ENCODE measurements at regions not wholly inside any gene's neighbourhood (a gene's known extent, or its start where the extent isn't known, plus 50 kb on each side); places are given as distances from the start of the nearest gene placed in this dataset.

- no peak for TF ChIP-seq RAD21 (IDR thresholded peaks at IDR 0.05; ENCODE audit: low read depth)
- TF ChIP-seq EGR1 (IDR thresholded peaks at IDR 0.05) = no peak
- TF ChIP-seq TAF1 (IDR thresholded peaks at IDR 0.05; ENCODE audit: low read depth) = no peak
- no peak for TF ChIP-seq YY1 (IDR thresholded peaks at IDR 0.05; ENCODE audit: low read depth)
- no peak for TF ChIP-seq REST (IDR thresholded peaks at IDR 0.05; ENCODE audit: low read depth)
- TF ChIP-seq EP300 (IDR thresholded peaks at IDR 0.05; ENCODE audit: borderline replicate concordance) = no peak
- no peak for TF ChIP-seq CREB1 (IDR thresholded peaks at IDR 0.05; ENCODE audit: low read depth)
- TF ChIP-seq NFIC (IDR thresholded peaks at IDR 0.05) = no peak
- TF ChIP-seq FOXM1 (IDR thresholded peaks at IDR 0.05; ENCODE audit: borderline replicate concordance, low read depth) = no peak
- TF ChIP-seq TEAD4 (IDR thresholded peaks at IDR 0.05) = no peak
- no peak for TF ChIP-seq TCF12 (IDR thresholded peaks at IDR 0.05; ENCODE audit: low read depth)
- TF ChIP-seq, protein P1, sequence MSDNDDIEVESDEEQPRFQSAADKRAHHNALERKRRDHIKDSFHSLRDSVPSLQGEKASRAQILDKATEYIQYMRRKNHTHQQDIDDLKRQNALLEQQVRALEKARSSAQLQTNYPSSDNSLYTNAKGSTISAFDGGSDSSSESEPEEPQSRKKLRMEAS (IDR thresholded peaks at IDR 0.05) = no peak
- TF ChIP-seq ZBTB7A (IDR thresholded peaks at IDR 0.05; ENCODE audit: low read depth) = no peak
- no peak for TF ChIP-seq USF1 (IDR thresholded peaks at IDR 0.05)
Measured at GRCh38 chr19:29308977-29309590, 96.1 kb upstream of the UQCRFS1 start.
